DND-41 (cell line): ENCODE measurements at regions not wholly inside any gene's neighbourhood (a gene's known extent, or its start where the extent isn't known, plus 50 kb on each side); places are given as distances from the start of the nearest gene placed in this dataset.

Source experiments
- EZH2 ChIP-seq: IDR thresholded peaks from 3 replicates; pipeline ENCODE4 v1.6.1; 2012; ENCODE audit warnings: borderline replicate concordance, low read depth, mild to moderate bottlenecking, moderate library complexity, low read length, inconsistent platforms; ENCODE audit not compliant: severe bottlenecking
- TF ChIP-seq, protein P1 (sequence below): IDR thresholded peaks from 2 replicates; pipeline ENCODE4 v1.5.1; 2012; ENCODE audit warnings: borderline replicate concordance, low read length, moderate library complexity, mild to moderate bottlenecking; ENCODE audit not compliant: poor library complexity, severe bottlenecking; ENCODE audit errors: extremely low read depth

GRCh38 chr1:87231703-87232367, 96.8 kb upstream of the LMO4 start:
- TF ChIP-seq, protein P1, sequence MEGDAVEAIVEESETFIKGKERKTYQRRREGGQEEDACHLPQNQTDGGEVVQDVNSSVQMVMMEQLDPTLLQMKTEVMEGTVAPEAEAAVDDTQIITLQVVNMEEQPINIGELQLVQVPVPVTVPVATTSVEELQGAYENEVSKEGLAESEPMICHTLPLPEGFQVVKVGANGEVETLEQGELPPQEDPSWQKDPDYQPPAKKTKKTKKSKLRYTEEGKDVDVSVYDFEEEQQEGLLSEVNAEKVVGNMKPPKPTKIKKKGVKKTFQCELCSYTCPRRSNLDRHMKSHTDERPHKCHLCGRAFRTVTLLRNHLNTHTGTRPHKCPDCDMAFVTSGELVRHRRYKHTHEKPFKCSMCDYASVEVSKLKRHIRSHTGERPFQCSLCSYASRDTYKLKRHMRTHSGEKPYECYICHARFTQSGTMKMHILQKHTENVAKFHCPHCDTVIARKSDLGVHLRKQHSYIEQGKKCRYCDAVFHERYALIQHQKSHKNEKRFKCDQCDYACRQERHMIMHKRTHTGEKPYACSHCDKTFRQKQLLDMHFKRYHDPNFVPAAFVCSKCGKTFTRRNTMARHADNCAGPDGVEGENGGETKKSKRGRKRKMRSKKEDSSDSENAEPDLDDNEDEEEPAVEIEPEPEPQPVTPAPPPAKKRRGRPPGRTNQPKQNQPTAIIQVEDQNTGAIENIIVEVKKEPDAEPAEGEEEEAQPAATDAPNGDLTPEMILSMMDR, result no peak
- TF ChIP-seq EZH2, result no peak
